PC-9 (cell line): ENCODE measurements at regions not wholly inside any gene's neighbourhood (a gene's known extent, or its start where the extent isn't known, plus 50 kb on each side); places are given as distances from the start of the nearest gene placed in this dataset.

Source experiments
- CTCF ChIP-seq: fragments of 200-600 bp; sonication (generic); conservative IDR thresholded peaks from 2 replicates; pipeline ENCODE4 v1.6.1; 2017; ENCODE audit warnings: mixed run types, antibody characterized with exemption, mild to moderate bottlenecking, moderate library complexity
- EZH2 ChIP-seq: fragments of 200-600 bp; sonication (generic); IDR thresholded peaks from 2 replicates; pipeline ENCODE4 v1.8.0; 2017; ENCODE audit warnings: antibody characterized with exemption, low read depth

- TF ChIP-seq CTCF (no peak), EZH2 (no peak)
Measured at GRCh38 chr16:17607609-17608008, 136.8 kb upstream of the XYLT1 start.
